C4-2B (cell line): ENCODE measurements at regions not wholly inside any gene's neighbourhood (a gene's known extent, or its start where the extent isn't known, plus 50 kb on each side); places are given as distances from the start of the nearest gene placed in this dataset.

ENCODE experiments used
- H3K27ac ChIP-seq: fragments of 450-650 bp; 2 replicates; pipeline ENCODE4 v1.5.1; 2017
- CTCF ChIP-seq: fragments of 450-650 bp; conservative IDR thresholded peaks from 2 replicates; pipeline ENCODE4 v1.5.1; 2017; ENCODE audit warnings: mild to moderate bottlenecking
- ZFX ChIP-seq: fragments of 450-650 bp; IDR thresholded peaks from 2 replicates; pipeline ENCODE4 v1.6.1; 2017

GRCh38 chr5:96520345-96520744, 87.3 kb upstream of the PCSK1 start:
- H3K27ac ChIP-seq, result no peak overlapping the region
- no peak for TF ChIP-seq ZFX
- TF ChIP-seq CTCF, result no peak

- no peak overlapping the region for H3K27ac ChIP-seq
- TF ChIP-seq CTCF (no peak), ZFX (no peak)
Observed at GRCh38 chr5:96522635-96523355, 89.7 kb upstream of the PCSK1 start.

- no peak for TF ChIP-seq ZFX
- TF ChIP-seq CTCF, result no peak
- no peak overlapping the region for H3K27ac ChIP-seq
Observed at GRCh38 chr5:96527768-96528661, 95.0 kb upstream of the PCSK1 start.

GRCh38 chr5:96528826-96529474, 95.9 kb upstream of the PCSK1 start:
- H3K27ac ChIP-seq, result no peak overlapping the region
- TF ChIP-seq ZFX, result no peak
- no peak for TF ChIP-seq CTCF

- TF ChIP-seq CTCF, result no peak
- no peak for TF ChIP-seq ZFX
- no peak overlapping the region for H3K27ac ChIP-seq
Observed at GRCh38 chr5:96529559-96529958, 96.5 kb upstream of the PCSK1 start.

GRCh38 chr5:96530901-96531300, 97.9 kb upstream of the PCSK1 start:
- H3K27ac ChIP-seq, result no peak overlapping the region
- TF ChIP-seq CTCF, result no peak
- TF ChIP-seq ZFX, result no peak

- no peak overlapping the region for H3K27ac ChIP-seq
- TF ChIP-seq CTCF, result no peak
- TF ChIP-seq ZFX, result no peak
Observed at GRCh38 chr5:96533371-96533770, 100.3 kb upstream of the PCSK1 start.
